ENCODE measurements at regions not wholly inside any gene's neighbourhood (a gene's known extent, or its start where the extent isn't known, plus 50 kb on each side); places are given as distances from the start of the nearest gene placed in this dataset.

GRCh38 chr9:131809941-131810344 is 70.1 kb upstream of the RAPGEF1 start:
- Histone ChIP-seq H3K27ac (no peak overlapping the region), H3K4me3 (no peak overlapping the region), H3K9me3 (no peaks in the 10 kb centered on the region), H3K36me3 (no peaks in the 10 kb centered on the region), H3K4me1 (peaks cover 0 to 7% (median 0%) of the 10 kb centered on the region in 4 donors), H3K27me3 (peaks cover 0 to 83% of the 10 kb centered on the region in 2 donors)
- DNase-seq (ENCODE audit: low spot score in 2 of 2), result no peak
- WGBS, 2 donors, result 59 to 67% methylated on average over 8 of the region's 8 CpGs
- TF ChIP-seq, protein P1, sequence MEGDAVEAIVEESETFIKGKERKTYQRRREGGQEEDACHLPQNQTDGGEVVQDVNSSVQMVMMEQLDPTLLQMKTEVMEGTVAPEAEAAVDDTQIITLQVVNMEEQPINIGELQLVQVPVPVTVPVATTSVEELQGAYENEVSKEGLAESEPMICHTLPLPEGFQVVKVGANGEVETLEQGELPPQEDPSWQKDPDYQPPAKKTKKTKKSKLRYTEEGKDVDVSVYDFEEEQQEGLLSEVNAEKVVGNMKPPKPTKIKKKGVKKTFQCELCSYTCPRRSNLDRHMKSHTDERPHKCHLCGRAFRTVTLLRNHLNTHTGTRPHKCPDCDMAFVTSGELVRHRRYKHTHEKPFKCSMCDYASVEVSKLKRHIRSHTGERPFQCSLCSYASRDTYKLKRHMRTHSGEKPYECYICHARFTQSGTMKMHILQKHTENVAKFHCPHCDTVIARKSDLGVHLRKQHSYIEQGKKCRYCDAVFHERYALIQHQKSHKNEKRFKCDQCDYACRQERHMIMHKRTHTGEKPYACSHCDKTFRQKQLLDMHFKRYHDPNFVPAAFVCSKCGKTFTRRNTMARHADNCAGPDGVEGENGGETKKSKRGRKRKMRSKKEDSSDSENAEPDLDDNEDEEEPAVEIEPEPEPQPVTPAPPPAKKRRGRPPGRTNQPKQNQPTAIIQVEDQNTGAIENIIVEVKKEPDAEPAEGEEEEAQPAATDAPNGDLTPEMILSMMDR (IDR thresholded peaks at IDR 0.05), result no peak
- TF ChIP-seq POLR2A (IDR thresholded peaks at IDR 0.05) (no peak), EP300 (IDR thresholded peaks at IDR 0.05) (no peak)

DNA sequence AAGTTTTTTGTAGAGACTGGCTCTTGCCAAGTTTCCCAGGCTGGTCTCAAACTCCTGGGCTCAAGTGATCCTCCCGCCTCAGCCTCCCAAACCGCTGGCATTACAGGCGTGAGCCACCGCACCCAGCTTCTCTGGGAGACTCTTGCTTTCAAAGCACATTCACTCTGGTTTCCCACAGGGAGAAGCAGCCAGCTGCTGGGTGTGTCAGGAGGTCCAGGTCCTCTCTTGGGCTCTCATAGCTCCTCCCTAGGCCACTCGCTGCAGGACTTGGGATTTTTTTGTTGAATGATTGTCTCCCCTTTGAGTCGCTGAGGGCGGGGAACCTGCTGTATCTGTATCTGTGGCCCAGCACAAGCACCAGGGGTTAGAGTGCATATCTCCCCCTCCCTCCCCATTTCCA is 68.4 kb upstream of the RAPGEF1 start:
- no peak for DNase-seq (ENCODE audit: low spot score in 2 of 2)
- H3K9me3 ChIP-seq, result peaks cover 0 to 5% (median 0%) of the 10 kb centered on the region in 4 donors
- H3K27me3 ChIP-seq, result peaks cover 0 to 68% of the 10 kb centered on the region in 2 donors
- H3K27ac ChIP-seq, result no peak overlapping the region
- H3K4me3 ChIP-seq, result no peak overlapping the region
- H3K4me1 ChIP-seq, result peaks cover 0 to 7% (median 0%) of the 10 kb centered on the region in 4 donors
- no peaks in the 10 kb centered on the region for H3K36me3 ChIP-seq
- WGBS, 2 donors, result 76 to 81% methylated on average over 7 of the region's 7 CpGs
- TF ChIP-seq EP300 (IDR thresholded peaks at IDR 0.05) (no peak), POLR2A (IDR thresholded peaks at IDR 0.05) (no peak)
- TF ChIP-seq, protein P1 (IDR thresholded peaks at IDR 0.05), result no peak

DNA sequence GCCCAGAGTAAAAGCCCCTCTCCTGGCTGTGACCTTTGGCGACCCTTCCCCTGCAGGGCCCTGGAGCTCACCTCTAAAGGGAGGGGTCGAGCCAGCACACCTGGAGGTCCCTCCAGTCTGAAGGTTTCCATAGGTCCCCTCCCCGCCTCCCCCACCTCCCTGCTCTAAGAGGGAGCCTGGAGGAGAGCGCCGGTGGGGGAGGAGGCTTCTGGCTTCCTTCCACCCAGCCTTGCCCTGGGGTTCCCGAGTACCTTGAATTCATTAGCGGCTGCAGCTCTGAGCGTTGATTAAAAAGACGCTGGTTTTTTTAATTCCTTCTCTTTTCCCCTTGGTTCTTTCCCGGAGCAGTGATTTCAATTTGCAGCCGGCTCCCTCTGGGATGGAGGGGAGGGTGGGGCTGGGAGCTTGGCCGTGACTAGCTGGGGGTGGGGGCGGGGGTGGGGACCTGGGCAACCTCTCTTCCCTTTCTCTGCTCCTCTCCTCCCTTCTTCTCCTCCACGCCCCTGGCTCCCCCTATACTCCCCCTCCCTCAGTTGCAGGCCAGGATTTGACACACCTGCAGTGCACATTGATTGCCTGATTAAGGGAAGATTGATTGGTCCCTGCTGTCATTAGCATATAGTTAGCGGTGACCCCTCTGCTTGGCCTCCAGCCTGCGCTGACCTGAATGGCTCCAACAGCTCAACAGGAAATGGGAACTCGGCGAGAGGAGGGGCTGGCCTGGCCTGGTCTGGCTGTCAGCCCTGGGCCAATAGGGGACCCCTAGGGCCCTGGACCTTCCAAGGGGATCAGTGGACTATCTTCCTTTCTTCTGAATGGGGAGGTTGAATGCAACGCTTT is 67.5 kb upstream of the RAPGEF1 start:
- TF ChIP-seq, protein P1 (IDR thresholded peaks at IDR 0.05), result no peak
- TF ChIP-seq POLR2A (IDR thresholded peaks at IDR 0.05), result no peak
- TF ChIP-seq EP300 (IDR thresholded peaks at IDR 0.05), result no peak
- H3K36me3 ChIP-seq, result no peaks in the 10 kb centered on the region
- peaks cover 0 to 7% (median 0%) of the 10 kb centered on the region in 4 donors for H3K4me1 ChIP-seq
- H3K27ac ChIP-seq, result no peak overlapping the region
- peaks cover 0 to 61% of the 10 kb centered on the region in 2 donors for H3K27me3 ChIP-seq
- no peak for DNase-seq (ENCODE audit: low spot score in 2 of 2)
- WGBS, 2 donors, result 5% methylated on average over 19 of the region's 19 CpGs
- H3K9me3 ChIP-seq, result peaks cover 0 to 8% (median 0%) of the 10 kb centered on the region in 4 donors
- no peak overlapping the region for H3K4me3 ChIP-seq

DNA sequence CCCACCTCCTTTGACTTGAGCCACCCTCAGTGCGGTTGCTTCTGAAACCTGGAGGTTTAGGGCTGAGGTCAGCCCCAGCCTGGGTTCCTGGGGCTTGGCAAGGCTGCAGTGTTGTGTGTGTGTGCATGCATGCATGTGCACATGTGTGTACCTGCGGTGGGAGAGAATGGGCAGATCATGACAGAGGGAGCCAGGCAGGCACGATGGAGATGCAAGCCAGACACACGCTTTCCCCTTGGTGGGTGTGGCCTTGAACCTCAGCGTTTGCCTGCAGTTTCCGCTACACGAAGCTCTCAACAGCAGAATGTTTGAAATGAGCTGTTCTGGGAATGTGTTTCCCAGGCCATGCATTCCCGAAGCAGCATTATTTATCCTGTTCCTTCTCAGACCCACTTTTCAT is 65.9 kb upstream of the RAPGEF1 start:
- Histone ChIP-seq H3K27ac (no peak overlapping the region), H3K9me3 (peaks cover 0 to 8% (median 0%) of the 10 kb centered on the region in 4 donors), H3K36me3 (no peaks in the 10 kb centered on the region), H3K4me3 (no peak overlapping the region), H3K27me3 (peaks cover 0 to 48% of the 10 kb centered on the region in 2 donors), H3K4me1 (peaks cover 0 to 7% (median 0%) of the 10 kb centered on the region in 4 donors)
- DNase-seq (ENCODE audit: low spot score in 2 of 2), result no peak
- TF ChIP-seq EP300 (IDR thresholded peaks at IDR 0.05) (no peak), POLR2A (IDR thresholded peaks at IDR 0.05) (no peak)
- TF ChIP-seq, protein P1 (IDR thresholded peaks at IDR 0.05), result no peak
- 65 to 66% methylated on average over 8 of the region's 8 CpGs for WGBS, 2 donors

DNA sequence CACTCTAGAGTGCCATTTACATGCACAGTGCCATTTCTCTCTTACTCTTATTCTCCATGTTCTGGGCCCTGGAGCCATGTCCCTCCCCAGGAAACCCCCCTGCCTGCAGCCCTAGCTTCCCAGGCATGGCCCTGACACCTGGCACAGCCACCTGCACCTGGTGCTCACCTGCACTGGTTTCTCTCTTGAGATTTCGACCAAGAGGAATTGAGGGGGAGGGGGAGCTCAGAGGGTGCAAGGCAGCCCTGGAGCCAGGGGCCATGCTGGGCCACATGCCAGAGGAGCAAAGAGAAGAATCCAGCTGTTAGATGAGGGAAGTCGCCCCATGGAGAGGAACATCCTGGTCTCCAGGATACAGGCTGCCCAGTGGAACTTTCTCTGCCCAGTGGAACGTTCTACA is 65.0 kb upstream of the RAPGEF1 start:
- H3K9me3 ChIP-seq, result peaks cover 0 to 8% (median 0%) of the 10 kb centered on the region in 4 donors

More for the DNA sequence above, 65.0 kb upstream of the RAPGEF1 start:
- H3K27me3 ChIP-seq, result peaks cover 0 to 43% of the 10 kb centered on the region in 2 donors
- WGBS, 2 donors, result 54 to 76% methylated on average over 2 to 3 of the region's 3 CpGs
- no peak overlapping the region for H3K27ac ChIP-seq
- TF ChIP-seq POLR2A (IDR thresholded peaks at IDR 0.05) (no peak), EP300 (IDR thresholded peaks at IDR 0.05) (no peak)
- H3K36me3 ChIP-seq, result no peaks in the 10 kb centered on the region
- DNase-seq (ENCODE audit: low spot score in 2 of 2), result no peak
- peaks cover 0 to 7% (median 0%) of the 10 kb centered on the region in 4 donors for H3K4me1 ChIP-seq
- no peak overlapping the region for H3K4me3 ChIP-seq

Data from tibial nerve (tissue), 4 donors.